Activated CD4-positive, alpha-beta T cell treated with anti-CD3 and anti-CD28 coated beads, Interleukin-2, amount 10 ng/mL, durations not matched to agents 24 days and 14 days (primary cell): ENCODE measurements at regions not wholly inside any gene's neighbourhood (a gene's known extent, or its start where the extent isn't known, plus 50 kb on each side); places are given as distances from the start of the nearest gene placed in this dataset.

ENCODE experiments used
- DNase-seq: peaks from one replicate; pipeline ENCODE4 v3.0.0; 2022
- H3K27ac Mint-ChIP-seq: one replicate; pipeline ENCODE4 v1.8.0; 2022; ENCODE audit warnings: mild to moderate bottlenecking, mixed read lengths
- H3K27me3 Mint-ChIP-seq: one replicate; pipeline ENCODE4 v1.8.0; 2022; ENCODE audit warnings: mixed read lengths
- H3K36me3 Mint-ChIP-seq: one replicate; pipeline ENCODE4 v1.8.0; 2022; ENCODE audit warnings: low read depth, mild to moderate bottlenecking, mixed read lengths
- H3K4me1 Mint-ChIP-seq: one replicate; pipeline ENCODE4 v1.8.0; 2021; ENCODE audit warnings: mixed read lengths
- H3K4me3 Mint-ChIP-seq: one replicate; pipeline ENCODE4 v1.8.0; 2022; ENCODE audit warnings: mild to moderate bottlenecking, moderate library complexity, mixed read lengths
- H3K9me3 Mint-ChIP-seq: one replicate; pipeline ENCODE4 v1.8.0; 2021; ENCODE audit warnings: mixed read lengths
- intact Hi-C: fragments of 100-400 bp; cut with micrococcal nuclease; formaldehyde crosslinking; loops from one replicate; pipeline ENCODE4 v1.15.1; 2023

GRCh38 chr1:99131546-99131945 lies 126.9 kb upstream of the PLPPR5 start:
- DNase-seq, result no peak
- H3K4me1 Mint-ChIP-seq, result no peaks in the 10 kb centered on the region
- no peaks in the 10 kb centered on the region for H3K9me3 Mint-ChIP-seq
- H3K36me3 Mint-ChIP-seq, result no peaks in the 10 kb centered on the region
- intact Hi-C loops, result no loop called here
- no peak overlapping the region for H3K4me3 Mint-ChIP-seq
- no peak overlapping the region for H3K27ac Mint-ChIP-seq
- H3K27me3 Mint-ChIP-seq, result peaks cover 2% of the 10 kb centered on the region

- Mint-ChIP-seq H3K27me3 (peaks cover 2% of the 10 kb centered on the region), H3K4me3 (no peak overlapping the region), H3K4me1 (no peaks in the 10 kb centered on the region), H3K9me3 (no peaks in the 10 kb centered on the region), H3K36me3 (no peaks in the 10 kb centered on the region), H3K27ac (no peak overlapping the region)
- intact Hi-C loops, result no loop called here
- DNase-seq, result no peak
Observed at GRCh38 chr1:99133756-99134500, 129.3 kb upstream of the PLPPR5 start.

GRCh38 chr1:99137554-99138206 lies 126.6 kb upstream of the PLPPR4 start:
- Mint-ChIP-seq H3K27ac (no peak overlapping the region), H3K9me3 (no peaks in the 10 kb centered on the region), H3K4me1 (no peaks in the 10 kb centered on the region), H3K36me3 (no peaks in the 10 kb centered on the region), H3K4me3 (no peak overlapping the region), H3K27me3 (no peaks in the 10 kb centered on the region)
- intact Hi-C loops, result no loop called here
- DNase-seq, result no peak

- H3K4me3 Mint-ChIP-seq, result no peak overlapping the region
- no peak for DNase-seq
- H3K36me3 Mint-ChIP-seq, result no peaks in the 10 kb centered on the region
- no peaks in the 10 kb centered on the region for H3K27me3 Mint-ChIP-seq
- H3K4me1 Mint-ChIP-seq, result no peaks in the 10 kb centered on the region
- H3K27ac Mint-ChIP-seq, result no peak overlapping the region
- no peaks in the 10 kb centered on the region for H3K9me3 Mint-ChIP-seq
- intact Hi-C loops, result no loop called here
Observed at GRCh38 chr1:99139876-99140275, 124.4 kb upstream of the PLPPR4 start.

- Mint-ChIP-seq H3K27ac (no peak overlapping the region), H3K4me1 (no peaks in the 10 kb centered on the region), H3K36me3 (no peaks in the 10 kb centered on the region), H3K27me3 (no peaks in the 10 kb centered on the region), H3K4me3 (no peak overlapping the region), H3K9me3 (no peaks in the 10 kb centered on the region)
- intact Hi-C loops, result no loop called here
- DNase-seq, result no peak
Observed at GRCh38 chr1:99146129-99146848, 118.0 kb upstream of the PLPPR4 start.

GRCh38 chr1:99149952-99150351 lies 114.3 kb upstream of the PLPPR4 start:
- Mint-ChIP-seq H3K9me3 (no peaks in the 10 kb centered on the region), H3K36me3 (no peaks in the 10 kb centered on the region)

GRCh38 chr1:99152132-99152531 lies 112.2 kb upstream of the PLPPR4 start:
- H3K4me3 Mint-ChIP-seq, result no peak overlapping the region

More at GRCh38 chr1:99149952-99150351, 114.3 kb upstream of the PLPPR4 start:
- DNase-seq, result no peak
- H3K27me3 Mint-ChIP-seq, result no peaks in the 10 kb centered on the region
- H3K4me3 Mint-ChIP-seq, result no peak overlapping the region
- no peak overlapping the region for H3K27ac Mint-ChIP-seq
- intact Hi-C loops, result no loop called here
- H3K4me1 Mint-ChIP-seq, result no peaks in the 10 kb centered on the region

GRCh38 chr1:99163671-99164070 lies 100.6 kb upstream of the PLPPR4 start:
- H3K27me3 Mint-ChIP-seq, result no peaks in the 10 kb centered on the region

More at GRCh38 chr1:99152132-99152531, 112.2 kb upstream of the PLPPR4 start:
- intact Hi-C loops, result no loop called here
- no peaks in the 10 kb centered on the region for H3K4me1 Mint-ChIP-seq
- no peaks in the 10 kb centered on the region for H3K36me3 Mint-ChIP-seq
- no peak overlapping the region for H3K27ac Mint-ChIP-seq
- DNase-seq, result no peak
- no peaks in the 10 kb centered on the region for H3K27me3 Mint-ChIP-seq
- no peaks in the 10 kb centered on the region for H3K9me3 Mint-ChIP-seq

GRCh38 chr1:99170516-99170915 lies 93.8 kb upstream of the PLPPR4 start:
- no peak for DNase-seq
- intact Hi-C loops, result no loop called here
- Mint-ChIP-seq H3K4me1 (no peaks in the 10 kb centered on the region), H3K27me3 (peaks cover 2% of the 10 kb centered on the region), H3K36me3 (no peaks in the 10 kb centered on the region), H3K9me3 (no peaks in the 10 kb centered on the region), H3K27ac (no peak overlapping the region), H3K4me3 (no peak overlapping the region)

More at GRCh38 chr1:99163671-99164070, 100.6 kb upstream of the PLPPR4 start:
- DNase-seq, result no peak
- Mint-ChIP-seq H3K36me3 (no peaks in the 10 kb centered on the region), H3K4me3 (no peak overlapping the region), H3K9me3 (no peaks in the 10 kb centered on the region), H3K4me1 (no peaks in the 10 kb centered on the region), H3K27ac (no peak overlapping the region)
- intact Hi-C loops, result no loop called here

- Mint-ChIP-seq H3K36me3 (no peaks in the 10 kb centered on the region), H3K4me1 (no peaks in the 10 kb centered on the region), H3K27ac (no peak overlapping the region), H3K9me3 (no peaks in the 10 kb centered on the region), H3K27me3 (peaks cover 2% of the 10 kb centered on the region), H3K4me3 (no peak overlapping the region)
- intact Hi-C loops, result no loop called here
- no peak for DNase-seq
Observed at GRCh38 chr1:99171184-99171813, 93.0 kb upstream of the PLPPR4 start.

- H3K4me1 Mint-ChIP-seq, result no peaks in the 10 kb centered on the region
- no peak for DNase-seq
- H3K27ac Mint-ChIP-seq, result no peak overlapping the region
- peaks cover 2% of the 10 kb centered on the region for H3K27me3 Mint-ChIP-seq
- no peaks in the 10 kb centered on the region for H3K36me3 Mint-ChIP-seq
- H3K4me3 Mint-ChIP-seq, result no peak overlapping the region
- intact Hi-C loops, result no loop called here
- no peaks in the 10 kb centered on the region for H3K9me3 Mint-ChIP-seq
Observed at GRCh38 chr1:99173282-99173681, 91.0 kb upstream of the PLPPR4 start.

- DNase-seq, result no peak
- peaks cover 4% of the 10 kb centered on the region for H3K27me3 Mint-ChIP-seq
- H3K9me3 Mint-ChIP-seq, result no peaks in the 10 kb centered on the region
- intact Hi-C loops, result no loop called here
- H3K27ac Mint-ChIP-seq, result no peak overlapping the region
- H3K4me3 Mint-ChIP-seq, result no peak overlapping the region
- no peaks in the 10 kb centered on the region for H3K36me3 Mint-ChIP-seq
- no peaks in the 10 kb centered on the region for H3K4me1 Mint-ChIP-seq
Observed at GRCh38 chr1:99173900-99174299, 90.4 kb upstream of the PLPPR4 start.

GRCh38 chr1:99176753-99177152 lies 87.5 kb upstream of the PLPPR4 start:
- no peak overlapping the region for H3K27ac Mint-ChIP-seq
- peaks cover 4% of the 10 kb centered on the region for H3K27me3 Mint-ChIP-seq
- no peaks in the 10 kb centered on the region for H3K36me3 Mint-ChIP-seq
- DNase-seq, result no peak
- H3K4me3 Mint-ChIP-seq, result no peak overlapping the region
- H3K4me1 Mint-ChIP-seq, result no peaks in the 10 kb centered on the region
- no peaks in the 10 kb centered on the region for H3K9me3 Mint-ChIP-seq
- intact Hi-C loops, result no loop called here

GRCh38 chr1:99177465-99177864 lies 86.8 kb upstream of the PLPPR4 start:
- Mint-ChIP-seq H3K4me3 (no peak overlapping the region), H3K9me3 (no peaks in the 10 kb centered on the region), H3K4me1 (no peaks in the 10 kb centered on the region), H3K36me3 (no peaks in the 10 kb centered on the region), H3K27ac (no peak overlapping the region), H3K27me3 (peaks cover 2% of the 10 kb centered on the region)
- intact Hi-C loops, result no loop called here
- DNase-seq, result no peak
